Gastroesophageal sphincter (tissue), 3 donors: ENCODE measurements at regions not wholly inside any gene's neighbourhood (a gene's known extent, or its start where the extent isn't known, plus 50 kb on each side); places are given as distances from the start of the nearest gene placed in this dataset.

Source experiments
- CTCF ChIP-seq, 4 experiments: fragments of 200-600 bp in 2 of 4; fragments of 450-650 bp in 2 of 4; sonication (generic) in 1 of 4; IDR thresholded peaks; one replicate each; pipeline ENCODE4 v1.5.1; 2017 to 2019; ENCODE audit warnings: antibody characterized with exemption in 4 of 4, mild to moderate bottlenecking in 2 of 4, moderate library complexity in 2 of 4
- EP300 ChIP-seq: sonication (generic); formaldehyde crosslinking; IDR thresholded peaks from one replicate; pipeline ENCODE4 v1.6.1; 2017; ENCODE audit warnings: antibody characterized with exemption, mild to moderate bottlenecking
- POLR2A ChIP-seq, 2 donors: fragments of 450-650 bp; IDR thresholded peaks; one replicate each; pipeline ENCODE4 v1.6.1; 2017; ENCODE audit warnings: antibody characterized with exemption in 2 of 2, mild to moderate bottlenecking in 2 of 2, moderate library complexity in 1 of 2
- POLR2AphosphoS5 ChIP-seq: sonication (generic); formaldehyde crosslinking; IDR thresholded peaks from one replicate; pipeline ENCODE4 v1.6.1; 2017; ENCODE audit warnings: antibody characterized with exemption

GRCh38 chr14:81716953-81717352 is 183.3 kb upstream of the SEL1L start:
- TF ChIP-seq CTCF (IDR thresholded peaks at IDR 0.05) (no peak), POLR2A (IDR thresholded peaks at IDR 0.05) (no peak), EP300 (no peak), POLR2AphosphoS5 (no peak)
